Erythroblast (primary cell): ENCODE measurements at regions not wholly inside any gene's neighbourhood (a gene's known extent, or its start where the extent isn't known, plus 50 kb on each side); places are given as distances from the start of the nearest gene placed in this dataset.

ENCODE experiments used
- DNase-seq, 2 experiments: peaks; one replicate each; lab custom pipeline; 2025; lab: John Stamatoyannopoulos, UW
- GATA1 ChIP-seq: IDR thresholded peaks from 2 replicates; pipeline ENCODE4 v1.6.1; 2011; ENCODE audit warnings: low read depth, mild to moderate bottlenecking, control low read depth, low read length, moderate library complexity
- POLR2A ChIP-seq: IDR thresholded peaks from 2 replicates; pipeline ENCODE4 v1.6.1; 2011; ENCODE audit warnings: mild to moderate bottlenecking, low read length

- TF ChIP-seq POLR2A (no peak), GATA1 (no peak)
- DNase-seq, result no peak
Observed at GRCh38 chr13:36750046-36750445, 69.0 kb upstream of the RFXAP start.

- TF ChIP-seq GATA1, result no peak
- no peak for DNase-seq
Observed at GRCh38 chr13:36750461-36750860, 68.6 kb upstream of the RFXAP start.

GRCh38 chr13:36750946-36751345, 68.1 kb upstream of the RFXAP start:
- no peak for TF ChIP-seq POLR2A
- no peak for TF ChIP-seq GATA1
- DNase-seq, result no peak

GRCh38 chr13:36752673-36753072, 66.3 kb upstream of the RFXAP start:
- TF ChIP-seq GATA1 (no peak), POLR2A (no peak)
- no peak for DNase-seq

GRCh38 chr13:36753176-36753575, 65.8 kb upstream of the RFXAP start:
- TF ChIP-seq GATA1 (no peak), POLR2A (no peak)
- no peak for DNase-seq

GRCh38 chr13:36758345-36758744, 60.7 kb upstream of the RFXAP start:
- TF ChIP-seq GATA1 (no peak), POLR2A (no peak)

GRCh38 chr13:36763126-36763722, 55.8 kb upstream of the RFXAP start:
- peak in 1 of 2 experiments; percentile 2 for DNase-seq
- TF ChIP-seq POLR2A (no peak), GATA1 (no peak)

More at GRCh38 chr13:36758345-36758744, 60.7 kb upstream of the RFXAP start:
- peak; percentile 18 to 29 for DNase-seq

- TF ChIP-seq POLR2A (no peak), GATA1 (no peak)
- DNase-seq, result no peak
Observed at GRCh38 chr13:36764536-36764935, 54.5 kb upstream of the RFXAP start.

- no peak for DNase-seq
- no peak for TF ChIP-seq POLR2A
- no peak for TF ChIP-seq GATA1
Observed at GRCh38 chr13:36764957-36765356, 54.1 kb upstream of the RFXAP start.

GRCh38 chr13:36766295-36766694, 52.7 kb upstream of the RFXAP start:
- no peak for DNase-seq
- TF ChIP-seq GATA1 (no peak), POLR2A (no peak)

GRCh38 chr13:36767276-36767675, 51.7 kb upstream of the RFXAP start:
- TF ChIP-seq POLR2A (no peak), GATA1 (no peak)
- no peak for DNase-seq

GRCh38 chr13:36769126-36769525, 49.9 kb upstream of the RFXAP start:
- TF ChIP-seq GATA1, result no peak
- TF ChIP-seq POLR2A, result no peak
- DNase-seq, result no peak
